GM23338 (cell line): ENCODE measurements at regions not wholly inside any gene's neighbourhood (a gene's known extent, or its start where the extent isn't known, plus 50 kb on each side); places are given as distances from the start of the nearest gene placed in this dataset.

Experiments used
- CREB1 ChIP-seq: fragments of 250-450 bp; sonication (Bioruptor Pico); IDR thresholded peaks from 2 replicates; pipeline ENCODE4 v1.5.0; 2020; ENCODE audit warnings: low read depth, mild to moderate bottlenecking, moderate library complexity
- EZH2 ChIP-seq: fragments of 200-600 bp; sonication (generic); IDR thresholded peaks from one replicate; pipeline ENCODE4 v1.8.0; 2017; ENCODE audit warnings: antibody characterized with exemption, mild to moderate bottlenecking, low read depth; ENCODE audit not compliant: unreplicated experiment
- EZH2phosphoT487 ChIP-seq: fragments of 200-600 bp; sonication (generic); IDR thresholded peaks from one replicate; pipeline ENCODE4 v1.8.1; 2018; ENCODE audit warnings: antibody characterized with exemption; ENCODE audit not compliant: unreplicated experiment
- NANOG ChIP-seq: IDR thresholded peaks from 2 replicates; pipeline ENCODE4 v1.6.1; 2016; ENCODE audit warnings: antibody characterized with exemption, borderline replicate concordance
- POLR2AphosphoS5 ChIP-seq: IDR thresholded peaks from 2 replicates; pipeline ENCODE4 v1.6.1; 2016; ENCODE audit warnings: antibody characterized with exemption, low read depth
- TF ChIP-seq, protein P1 (sequence below), 2 experiments: fragments of 200-600 bp in 1 of 2; sonication (generic) in 1 of 2; conservative IDR thresholded peaks; 2 replicates each; pipeline versions ENCODE4 v1.5.1 to v1.6.1; 2016 to 2017; ENCODE audit warnings: antibody characterized with exemption in 2 of 2, low read depth in 2 of 2, mild to moderate bottlenecking in 2 of 2, moderate library complexity in 1 of 2

DNA sequence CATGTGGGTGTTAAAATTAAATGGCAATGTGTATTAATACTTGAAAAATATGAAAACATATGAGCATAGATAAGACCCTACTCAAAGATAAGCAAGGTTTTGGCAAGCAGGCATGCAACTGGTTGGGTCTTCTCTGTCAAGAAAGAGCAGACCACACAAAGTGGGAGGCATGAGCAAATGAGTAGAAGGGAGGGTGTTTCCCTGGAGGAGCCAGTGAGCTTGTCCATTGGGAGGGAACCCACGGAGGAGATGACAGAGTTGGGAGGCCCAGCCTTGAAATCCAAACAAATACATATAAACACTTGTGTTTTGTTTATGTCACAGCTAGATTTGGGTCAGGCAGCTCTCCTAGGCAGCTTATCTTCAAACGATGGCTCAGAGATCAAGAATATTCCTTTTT, 134.5 kb upstream of the CXCL12 start:
- TF ChIP-seq, protein P1, sequence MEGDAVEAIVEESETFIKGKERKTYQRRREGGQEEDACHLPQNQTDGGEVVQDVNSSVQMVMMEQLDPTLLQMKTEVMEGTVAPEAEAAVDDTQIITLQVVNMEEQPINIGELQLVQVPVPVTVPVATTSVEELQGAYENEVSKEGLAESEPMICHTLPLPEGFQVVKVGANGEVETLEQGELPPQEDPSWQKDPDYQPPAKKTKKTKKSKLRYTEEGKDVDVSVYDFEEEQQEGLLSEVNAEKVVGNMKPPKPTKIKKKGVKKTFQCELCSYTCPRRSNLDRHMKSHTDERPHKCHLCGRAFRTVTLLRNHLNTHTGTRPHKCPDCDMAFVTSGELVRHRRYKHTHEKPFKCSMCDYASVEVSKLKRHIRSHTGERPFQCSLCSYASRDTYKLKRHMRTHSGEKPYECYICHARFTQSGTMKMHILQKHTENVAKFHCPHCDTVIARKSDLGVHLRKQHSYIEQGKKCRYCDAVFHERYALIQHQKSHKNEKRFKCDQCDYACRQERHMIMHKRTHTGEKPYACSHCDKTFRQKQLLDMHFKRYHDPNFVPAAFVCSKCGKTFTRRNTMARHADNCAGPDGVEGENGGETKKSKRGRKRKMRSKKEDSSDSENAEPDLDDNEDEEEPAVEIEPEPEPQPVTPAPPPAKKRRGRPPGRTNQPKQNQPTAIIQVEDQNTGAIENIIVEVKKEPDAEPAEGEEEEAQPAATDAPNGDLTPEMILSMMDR (conservative IDR thresholded peaks at IDR 0.05; ENCODE audit: low read depth in 2 of 2) = no peak
- TF ChIP-seq EZH2 (no peak), EZH2phosphoT487 (no peak), CREB1 (CRISPR knock-in tag) (no peak), POLR2AphosphoS5 (no peak), NANOG (no peak)
